GM23248 (cell line): ENCODE measurements at regions not wholly inside any gene's neighbourhood (a gene's known extent, or its start where the extent isn't known, plus 50 kb on each side); places are given as distances from the start of the nearest gene placed in this dataset.

Experiments
- DNase-seq: peaks from one replicate; pipeline ENCODE4 v3.0.0-alpha.2; 2015
- H2AFZ ChIP-seq: fragments of 200-600 bp; sonication (generic); 2 replicates; pipeline ENCODE4 v1.6.1; 2016; ENCODE audit warnings: antibody characterized with exemption
- H3F3A ChIP-seq: fragments of 200-600 bp; sonication (generic); 2 replicates; pipeline ENCODE4 v1.6.1; 2016; ENCODE audit warnings: mild to moderate bottlenecking, antibody characterized with exemption, mixed run types; ENCODE audit not compliant: insufficient read depth
- H3K27ac ChIP-seq: fragments of 200-600 bp; sonication (generic); 2 replicates; pipeline ENCODE4 v1.5.1; 2016; ENCODE audit warnings: mild to moderate bottlenecking
- H3K27me3 ChIP-seq: fragments of 200-600 bp; sonication (generic); replicated peaks from 2 replicates; pipeline ENCODE4 v1.6.1; 2016; ENCODE audit warnings: mild to moderate bottlenecking; ENCODE audit not compliant: insufficient read depth
- H3K36me3 ChIP-seq: fragments of 200-600 bp; sonication (generic); 2 replicates; pipeline ENCODE4 v1.6.1; 2016; ENCODE audit warnings: low read depth, mild to moderate bottlenecking
- H3K4me1 ChIP-seq: fragments of 200-600 bp; sonication (generic); 2 replicates; pipeline ENCODE4 v1.6.1; 2016; ENCODE audit warnings: mild to moderate bottlenecking; ENCODE audit not compliant: insufficient read depth
- H3K4me2 ChIP-seq: fragments of 200-600 bp; sonication (generic); one replicate; pipeline ENCODE4 v1.6.1; 2016; ENCODE audit warnings: mild to moderate bottlenecking; ENCODE audit not compliant: unreplicated experiment
- H3K4me3 ChIP-seq: fragments of 200-600 bp; sonication (generic); 2 replicates; pipeline ENCODE4 v1.5.1; 2016; ENCODE audit warnings: mild to moderate bottlenecking
- H3K79me2 ChIP-seq: fragments of 200-600 bp; sonication (generic); 2 replicates; pipeline ENCODE4 v1.6.1; 2016; ENCODE audit warnings: mild to moderate bottlenecking; ENCODE audit not compliant: insufficient read depth
- H3K9ac ChIP-seq: fragments of 200-600 bp; sonication (generic); 2 replicates; pipeline ENCODE4 v1.6.1; 2016; ENCODE audit warnings: mild to moderate bottlenecking
- H3K9me2 ChIP-seq: fragments of 200-600 bp; sonication (generic); 2 replicates; pipeline ENCODE4 v1.6.1; 2016; ENCODE audit warnings: mixed run types, mild to moderate bottlenecking, moderate library complexity; ENCODE audit not compliant: insufficient read depth
- H3K9me3 ChIP-seq: fragments of 200-600 bp; sonication (generic); one replicate; pipeline ENCODE4 v1.6.1; 2017; ENCODE audit warnings: low read depth
- H4K20me1 ChIP-seq: fragments of 200-600 bp; sonication (generic); 2 replicates; pipeline ENCODE4 v1.6.0; 2016; ENCODE audit not compliant: insufficient read depth
- EZH2 ChIP-seq: fragments of 200-600 bp; sonication (generic); IDR thresholded peaks from 2 replicates; pipeline ENCODE4 v1.6.1; 2018; ENCODE audit warnings: antibody characterized with exemption, mild to moderate bottlenecking; ENCODE audit not compliant: insufficient read depth, poor library complexity, severe bottlenecking
- EZH2phosphoT487 ChIP-seq: fragments of 200-600 bp; sonication (generic); IDR thresholded peaks from 2 replicates; pipeline ENCODE4 v1.6.1; 2018; ENCODE audit warnings: antibody characterized with exemption, moderate library complexity, mild to moderate bottlenecking, low read depth; ENCODE audit not compliant: insufficient read depth
- WGBS, 2 experiments: methylation state at CpG; one replicate each; pipeline ENCODE4 v1.1.6; 2015 to 2017; ENCODE audit warnings: low lambda C conversion rate in 2 of 2, low coverage in 1 of 2; ENCODE audit errors: missing lambda C conversion rate in 2 of 2; 5-methylcytosine and 5-hydroxymethylcytosine counted together
- in situ Hi-C: fragments of 300-500 bp; cut with MboI; formaldehyde crosslinking; loops from 2 replicates; pipeline ENCODE4 v1.15.0; 2020

GRCh38 chr18:39801848-39802247, 2153.2 kb upstream of the PIK3C3 start:
- TF ChIP-seq EZH2phosphoT487 (no peak), EZH2 (no peak)
- 80 to 82% methylated on average over 9 of the region's 9 CpGs for WGBS, 2 experiments
- in situ Hi-C loops, result no loop called here

GRCh38 chr18:39801010-39801409, 2154.0 kb upstream of the PIK3C3 start:
- Histone ChIP-seq H3K9ac (no peak overlapping the region), H3K36me3 (no peaks in the 10 kb centered on the region), H3K79me2 (no peaks in the 10 kb centered on the region), H3F3A (peaks cover 33% of the 10 kb centered on the region), H3K9me3 (no peaks in the 10 kb centered on the region), H3K27me3 (no peaks in the 10 kb centered on the region), H3K4me2 (no peak overlapping the region), H3K4me1 (no peaks in the 10 kb centered on the region), H4K20me1 (no peaks in the 10 kb centered on the region), H3K9me2 (no peaks in the 10 kb centered on the region), H2AFZ (no peak overlapping the region), H3K27ac (no peak overlapping the region), H3K4me3 (no peak overlapping the region)
- in situ Hi-C loops, result no loop called here
- 93% methylated on average over 15 of the region's 15 CpGs for WGBS, 2 experiments
- TF ChIP-seq EZH2 (no peak), EZH2phosphoT487 (no peak)
- DNase-seq, result peak; percentile 0

More at GRCh38 chr18:39801848-39802247, 2153.2 kb upstream of the PIK3C3 start:
- no peaks in the 10 kb centered on the region for H3K9me2 ChIP-seq
- H3K27ac ChIP-seq, result no peak overlapping the region
- peaks cover 33% of the 10 kb centered on the region for H3F3A ChIP-seq
- H3K4me1 ChIP-seq, result no peaks in the 10 kb centered on the region
- H3K27me3 ChIP-seq, result no peaks in the 10 kb centered on the region
- no peaks in the 10 kb centered on the region for H4K20me1 ChIP-seq
- H3K9me3 ChIP-seq, result no peaks in the 10 kb centered on the region
- no peaks in the 10 kb centered on the region for H3K79me2 ChIP-seq
- no peak overlapping the region for H3K9ac ChIP-seq
- no peak overlapping the region for H3K4me2 ChIP-seq
- H3K4me3 ChIP-seq, result no peak overlapping the region
- H3K36me3 ChIP-seq, result no peaks in the 10 kb centered on the region
- H2AFZ ChIP-seq, result no peak overlapping the region
- DNase-seq, result peak; percentile 2

DNA sequence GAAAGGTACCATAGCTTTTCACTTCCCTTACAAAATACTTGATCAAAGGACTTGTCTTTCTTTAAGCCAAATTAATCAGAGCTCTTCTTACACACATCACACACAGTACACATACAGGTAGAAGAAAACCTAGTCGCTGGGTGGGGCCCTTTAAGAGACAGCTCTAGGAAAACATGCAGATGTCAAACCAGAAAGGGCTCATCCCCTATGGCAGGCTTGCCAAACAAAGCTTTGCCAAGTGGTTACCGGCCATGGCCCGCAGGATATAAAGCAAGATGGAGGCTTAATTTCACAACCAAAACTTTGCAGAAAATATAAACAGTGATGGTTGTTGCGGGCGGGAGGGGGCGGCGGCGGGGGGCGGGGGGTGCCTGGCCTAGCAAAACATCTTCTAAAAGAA, 2156.0 kb upstream of the PIK3C3 start:
- Histone ChIP-seq H3K9me2 (no peaks in the 10 kb centered on the region), H3K27me3 (no peaks in the 10 kb centered on the region), H3K4me2 (peak overlapping the region; percentile 94), H3K4me3 (peak overlapping the region; percentile 89), H3K27ac (no peak overlapping the region), H2AFZ (peak overlapping the region; percentile 95), H3K4me1 (no peaks in the 10 kb centered on the region), H3K9ac (no peak overlapping the region), H3K79me2 (no peaks in the 10 kb centered on the region), H3K9me3 (no peaks in the 10 kb centered on the region), H3K36me3 (no peaks in the 10 kb centered on the region), H4K20me1 (no peaks in the 10 kb centered on the region), H3F3A (peaks cover 33% of the 10 kb centered on the region)
- 4% methylated on average over 3 to 9 of the region's 9 CpGs for WGBS, 2 experiments
- TF ChIP-seq EZH2, result no peak
- no peak for TF ChIP-seq EZH2phosphoT487
- in situ Hi-C loops, result no loop called here
- DNase-seq, result peak; percentile 53

- 78% methylated on average over 3 of the region's 3 CpGs for WGBS, 2 experiments
- H4K20me1 ChIP-seq, result no peaks in the 10 kb centered on the region
- no peak overlapping the region for H3K4me2 ChIP-seq
- H3F3A ChIP-seq, result peaks cover 13% of the 10 kb centered on the region
- H3K9me2 ChIP-seq, result no peaks in the 10 kb centered on the region
- H3K27me3 ChIP-seq, result no peaks in the 10 kb centered on the region
- H2AFZ ChIP-seq, result no peak overlapping the region
- no peak for TF ChIP-seq EZH2
- TF ChIP-seq EZH2phosphoT487, result no peak
- H3K79me2 ChIP-seq, result no peaks in the 10 kb centered on the region
- H3K27ac ChIP-seq, result no peak overlapping the region
- H3K9me3 ChIP-seq, result no peaks in the 10 kb centered on the region
- no peaks in the 10 kb centered on the region for H3K4me1 ChIP-seq
- DNase-seq, result no peak
- no peak overlapping the region for H3K4me3 ChIP-seq
- H3K36me3 ChIP-seq, result no peaks in the 10 kb centered on the region
- in situ Hi-C loops, result no loop called here
- H3K9ac ChIP-seq, result no peak overlapping the region
Measured at GRCh38 chr18:39796393-39796792, 2158.6 kb upstream of the PIK3C3 start.

DNA sequence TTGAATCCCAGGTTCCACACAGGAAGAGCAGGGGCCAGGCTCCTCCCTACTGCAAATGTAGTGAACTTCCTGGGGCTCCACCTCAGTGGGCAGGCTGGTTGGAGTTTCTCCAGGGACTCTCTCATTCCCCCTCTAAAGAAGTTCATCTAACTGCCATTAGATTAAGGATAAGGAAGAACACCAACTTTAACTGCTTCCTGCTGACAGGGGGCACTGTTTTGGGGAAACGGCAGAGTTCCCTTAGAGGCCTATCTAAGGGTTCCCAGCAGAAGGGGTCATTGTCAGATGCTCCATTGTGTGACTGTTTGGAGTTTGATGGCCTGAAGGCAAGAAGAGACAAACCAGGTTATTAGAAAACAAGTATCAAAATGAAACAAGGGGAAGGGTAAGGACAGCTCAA, 2159.7 kb upstream of the PIK3C3 start:
- Histone ChIP-seq H3K4me2 (no peak overlapping the region), H3K4me3 (no peak overlapping the region), H3K9me2 (no peaks in the 10 kb centered on the region), H3F3A (peaks cover 2% of the 10 kb centered on the region), H3K27me3 (no peaks in the 10 kb centered on the region), H3K36me3 (no peaks in the 10 kb centered on the region), H3K4me1 (no peaks in the 10 kb centered on the region), H3K9me3 (no peaks in the 10 kb centered on the region), H3K79me2 (no peaks in the 10 kb centered on the region), H3K9ac (no peak overlapping the region), H2AFZ (no peak overlapping the region), H3K27ac (no peak overlapping the region), H4K20me1 (no peaks in the 10 kb centered on the region)
- WGBS, 2 experiments, result 90 to 96% methylated on average over 1 of the region's 1 CpG
- in situ Hi-C loops, result no loop called here
- DNase-seq, result no peak
- TF ChIP-seq EZH2phosphoT487 (no peak), EZH2 (no peak)
